ENCODE measurements at regions not wholly inside any gene's neighbourhood (a gene's known extent, or its start where the extent isn't known, plus 50 kb on each side); places are given as distances from the start of the nearest gene placed in this dataset.

DNA sequence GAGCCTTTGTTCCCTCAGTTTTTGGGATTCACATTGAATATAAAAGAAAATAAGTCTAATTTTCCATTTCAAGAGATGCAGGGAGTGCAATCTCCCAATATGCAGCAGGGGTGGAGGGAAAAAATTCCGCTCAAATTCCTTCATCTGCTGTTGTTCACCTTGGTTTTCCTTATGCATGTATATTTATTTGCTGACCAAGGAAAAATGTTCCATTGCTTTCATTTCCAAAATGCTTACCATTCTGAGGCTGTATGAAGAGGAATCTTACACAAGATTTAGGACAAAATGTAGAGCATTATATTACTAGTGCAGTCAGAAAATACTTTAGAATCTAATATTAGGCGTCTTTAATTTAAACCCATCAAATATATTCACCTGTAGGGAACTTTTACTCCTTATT is 863.9 kb downstream of the EPHA3 start:
- Mint-ChIP-seq H3K36me3 (ENCODE audit: low read depth) (no peaks in the 10 kb centered on the region), H3K27me3 (ENCODE audit: insufficient read depth) (no peaks in the 10 kb centered on the region), H3K4me3 (no peak overlapping the region), H3K27ac (no peak overlapping the region), H3K4me1 (ENCODE audit: low read depth) (no peaks in the 10 kb centered on the region), H3K9me3 (peaks cover 25% of the 10 kb centered on the region)
- TF ChIP-seq CTCF (IDR thresholded peaks at IDR 0.05), result no peak
- DNase-seq, result no peak

GRCh38 chr3:89973156-89973555 is 865.7 kb downstream of the EPHA3 start:
- no peak overlapping the region for H3K4me3 Mint-ChIP-seq

GRCh38 chr3:89974903-89975519 is 867.6 kb downstream of the EPHA3 start:
- Mint-ChIP-seq H3K9me3 (peaks cover 16% of the 10 kb centered on the region), H3K4me3 (no peak overlapping the region), H3K36me3 (ENCODE audit: low read depth) (no peaks in the 10 kb centered on the region), H3K27ac (no peak overlapping the region), H3K27me3 (ENCODE audit: insufficient read depth) (no peaks in the 10 kb centered on the region), H3K4me1 (ENCODE audit: low read depth) (no peaks in the 10 kb centered on the region)
- DNase-seq, result no peak
- TF ChIP-seq CTCF (IDR thresholded peaks at IDR 0.05), result no peak

More at GRCh38 chr3:89973156-89973555, 865.7 kb downstream of the EPHA3 start:
- TF ChIP-seq CTCF (IDR thresholded peaks at IDR 0.05), result no peak
- H3K4me1 Mint-ChIP-seq (ENCODE audit: low read depth), result no peaks in the 10 kb centered on the region
- H3K27ac Mint-ChIP-seq, result no peak overlapping the region
- DNase-seq, result no peak
- peaks cover 16% of the 10 kb centered on the region for H3K9me3 Mint-ChIP-seq
- H3K27me3 Mint-ChIP-seq (ENCODE audit: insufficient read depth), result no peaks in the 10 kb centered on the region
- H3K36me3 Mint-ChIP-seq (ENCODE audit: low read depth), result no peaks in the 10 kb centered on the region

GRCh38 chr3:89983449-89983848 is 876.0 kb downstream of the EPHA3 start:
- no peak overlapping the region for H3K27ac Mint-ChIP-seq
- no peak for DNase-seq
- H3K4me1 Mint-ChIP-seq (ENCODE audit: low read depth), result no peaks in the 10 kb centered on the region
- H3K27me3 Mint-ChIP-seq (ENCODE audit: insufficient read depth), result no peaks in the 10 kb centered on the region
- no peak overlapping the region for H3K4me3 Mint-ChIP-seq
- H3K36me3 Mint-ChIP-seq (ENCODE audit: low read depth), result peaks cover 5% of the 10 kb centered on the region; the same call in 1 of the 2 replicates
- no peak for TF ChIP-seq CTCF (IDR thresholded peaks at IDR 0.05)
- peaks cover 48% of the 10 kb centered on the region for H3K9me3 Mint-ChIP-seq

DNA sequence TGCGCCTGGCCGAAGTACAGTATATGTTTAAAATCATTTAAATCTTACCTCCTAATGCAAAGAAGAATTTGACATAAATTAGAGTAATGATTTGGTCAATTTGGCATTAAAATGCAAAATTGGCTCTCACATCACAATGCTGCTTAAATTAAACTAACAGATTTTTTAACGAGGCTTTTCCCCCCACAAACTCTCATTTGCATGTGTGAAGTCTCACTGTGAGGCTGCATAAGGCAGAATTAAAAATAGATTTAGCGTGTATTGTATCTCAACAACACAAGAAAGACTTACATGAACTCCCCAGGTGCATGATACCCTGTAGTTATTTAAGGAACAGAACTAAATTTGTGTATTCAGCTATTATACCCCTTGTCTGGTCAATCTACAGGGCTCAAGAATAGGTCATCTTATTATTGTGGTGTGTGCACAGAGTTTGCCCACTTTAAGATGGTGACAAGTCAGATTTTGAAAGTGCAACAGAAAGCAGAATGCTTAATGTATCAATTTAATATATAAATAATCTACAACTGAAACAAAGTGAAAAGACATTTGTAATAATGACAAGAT is 897.9 kb downstream of the EPHA3 start:
- no peak overlapping the region for H3K27ac Mint-ChIP-seq
- TF ChIP-seq CTCF (IDR thresholded peaks at IDR 0.05), result no peak
- peaks cover 43% of the 10 kb centered on the region for H3K9me3 Mint-ChIP-seq
- H3K4me3 Mint-ChIP-seq, result no peak overlapping the region
- no peaks in the 10 kb centered on the region for H3K4me1 Mint-ChIP-seq (ENCODE audit: low read depth)
- no peak for DNase-seq
- no peaks in the 10 kb centered on the region for H3K27me3 Mint-ChIP-seq (ENCODE audit: insufficient read depth)
- no peaks in the 10 kb centered on the region for H3K36me3 Mint-ChIP-seq (ENCODE audit: low read depth)
